Transverse colon (tissue), 4 donors: ENCODE measurements at regions not wholly inside any gene's neighbourhood (a gene's known extent, or its start where the extent isn't known, plus 50 kb on each side); places are given as distances from the start of the nearest gene placed in this dataset.
"Not testable (repeated sequence)": the region's sequence is repeated elsewhere in the genome, so short reads cannot be mapped to it uniquely, and the experiment has no call there.

Source experiments
- DNase-seq: peaks from one replicate; pipeline ENCODE4 v3.0.0-alpha.2; 2019
- H3K27ac ChIP-seq, 4 donors: fragments of 200-600 bp; sonication (generic); 2 replicates each; pipeline ENCODE4 v1.5.1; 2016 to 2018; ENCODE audit warnings: inconsistent platforms in 4 of 4
- H3K27me3 ChIP-seq: fragments of 200-600 bp; sonication (generic); 2 replicates; pipeline ENCODE4 v1.5.1; 2017; ENCODE audit warnings: inconsistent platforms
- H3K36me3 ChIP-seq, 4 donors: fragments of 200-600 bp; sonication (generic); 2 replicates each; pipeline ENCODE4 v1.5.1; 2017 to 2019; ENCODE audit warnings: inconsistent platforms in 4 of 4
- H3K4me1 ChIP-seq, 4 donors: fragments of 200-600 bp; sonication (generic); 2 replicates each; pipeline ENCODE4 v1.5.1; 2017 to 2020; ENCODE audit warnings: inconsistent platforms in 4 of 4
- H3K4me3 ChIP-seq, 4 donors: fragments of 200-600 bp; sonication (generic); 1 replicate in 1 of 4; 2 replicates in 3 of 4; pipeline versions ENCODE4 v1.5.1 to v1.6.1; 2017 to 2019; ENCODE audit warnings: inconsistent platforms in 4 of 4
- H3K9me3 ChIP-seq, 2 donors: fragments of 200-600 bp; sonication (generic); 2 replicates each; pipeline ENCODE4 v1.5.1; 2017 to 2019; ENCODE audit warnings: inconsistent platforms in 2 of 2
- CTCF ChIP-seq, 5 experiments: fragments of 200-600 bp in 3 of 5; fragments of 450-650 bp in 2 of 5; sonication (generic) in 3 of 5; IDR thresholded peaks; 1 replicate in 2 of 5; 2 replicates in 3 of 5; pipeline ENCODE4 v1.5.1; 2016 to 2017; ENCODE audit warnings: antibody characterized with exemption in 5 of 5, inconsistent platforms in 3 of 5, mild to moderate bottlenecking in 2 of 5, moderate library complexity in 1 of 5
- EP300 ChIP-seq: sonication (generic); formaldehyde crosslinking; IDR thresholded peaks from one replicate; pipeline ENCODE4 v1.6.1; 2017; ENCODE audit warnings: antibody characterized with exemption, low read depth
- POLR2A ChIP-seq: fragments of 450-650 bp; IDR thresholded peaks from one replicate; pipeline ENCODE4 v1.6.1; 2016; ENCODE audit warnings: antibody characterized with exemption, mild to moderate bottlenecking, moderate library complexity
- POLR2AphosphoS5 ChIP-seq, 3 donors: sonication (generic); formaldehyde crosslinking; IDR thresholded peaks; one replicate each; pipeline ENCODE4 v1.6.1; 2016; ENCODE audit warnings: antibody characterized with exemption in 3 of 3
- WGBS, 2 donors: methylation state at CpG; one replicate each; pipeline ENCODE4 v1.1.5; 2018; ENCODE audit warnings: low coverage in 1 of 2; 5-methylcytosine and 5-hydroxymethylcytosine counted together
- in situ Hi-C, 4 donors: fragments of 200-750 bp; cut with MboI; loops; one replicate each; pipeline versions ENCODE4 v1.15.0 to v1.15.1; 2017; ENCODE audit warnings: low sequenced_read_pairs in 3 of 4, low pct_ligation_motif_present in 1 of 4, low pct_unique_long_range_greater_than_20kb in 1 of 4
- intact Hi-C: fragments of 100-400 bp; cut with DNase I; formaldehyde crosslinking; loops from one replicate; pipeline ENCODE4 v1.15.1; 2023; ENCODE audit warnings: low total_unique reads

- no peaks in the 10 kb centered on the region for H3K27me3 ChIP-seq
- no peaks in the 10 kb centered on the region for H3K36me3 ChIP-seq
- intact Hi-C loops (no loop called here), in situ Hi-C loops (no loop called here)
- 91 to 100% methylated on average over 1 of the region's 1 CpG for WGBS, 2 donors
- no peak overlapping the region for H3K4me3 ChIP-seq
- DNase-seq: no peak
- no peak overlapping the region for H3K27ac ChIP-seq
- TF ChIP-seq POLR2A (no peak), CTCF (IDR thresholded peaks at IDR 0.05) (no peak), EP300 (no peak), POLR2AphosphoS5 (IDR thresholded peaks at IDR 0.05) (no peak)
- no peaks in the 10 kb centered on the region for H3K4me1 ChIP-seq
- no peaks in the 10 kb centered on the region for H3K9me3 ChIP-seq
Observed at GRCh38 chr5:58172946-58173345, 286.9 kb downstream of the PLK2 start.

- WGBS, 2 donors: 66 to 78% methylated on average over 3 of the region's 3 CpGs
- Histone ChIP-seq H3K4me3 (no peak overlapping the region), H3K27me3 (no peaks in the 10 kb centered on the region), H3K27ac (no peak overlapping the region), H3K4me1 (no peaks in the 10 kb centered on the region), H3K36me3 (no peaks in the 10 kb centered on the region), H3K9me3 (no peaks in the 10 kb centered on the region)
- intact Hi-C loops (no loop called here), in situ Hi-C loops (no loop called here)
- no peak for DNase-seq
- TF ChIP-seq POLR2AphosphoS5 (IDR thresholded peaks at IDR 0.05): no peak
- no peak for TF ChIP-seq CTCF (IDR thresholded peaks at IDR 0.05)
- no peak for TF ChIP-seq EP300
- TF ChIP-seq POLR2A: no peak
Observed at GRCh38 chr5:58165152-58165551, 294.7 kb downstream of the PLK2 start.

- in situ Hi-C loops: not testable (repeated sequence)
Observed at GRCh38 chr5:58161889-58162288, 298.0 kb downstream of the PLK2 start.

GRCh38 chr5:58156973-58157701 is 302.7 kb downstream of the PLK2 start:
- Histone ChIP-seq H3K9me3 (no peaks in the 10 kb centered on the region), H3K27ac (no peak overlapping the region), H3K27me3 (no peaks in the 10 kb centered on the region), H3K4me1 (no peaks in the 10 kb centered on the region), H3K36me3 (no peaks in the 10 kb centered on the region), H3K4me3 (no peak overlapping the region)
- in situ Hi-C loops: no loop called here
- no peak for DNase-seq
- WGBS, 2 donors: 54 to 56% methylated on average over 8 of the region's 8 CpGs
- intact Hi-C loops: no loop called here
- TF ChIP-seq EP300 (no peak), POLR2A (no peak)

More at GRCh38 chr5:58161889-58162288, 298.0 kb downstream of the PLK2 start:
- H3K36me3 ChIP-seq, H3K4me1 ChIP-seq, H3K4me3 ChIP-seq, H3K27ac ChIP-seq, intact Hi-C loops, H3K9me3 ChIP-seq, H3K27me3 ChIP-seq, DNase-seq: not testable (repeated sequence)
- WGBS, 2 donors: 62% methylated on average over 6 of the region's 6 CpGs; no CpG with 5 or more reads in 1 of the 2 donors

- Histone ChIP-seq H3K9me3 (no peaks in the 10 kb centered on the region), H3K4me1 (no peaks in the 10 kb centered on the region), H3K4me3 (no peak overlapping the region), H3K36me3 (no peaks in the 10 kb centered on the region), H3K27ac (no peak overlapping the region), H3K27me3 (no peaks in the 10 kb centered on the region)
- in situ Hi-C loops: no loop called here
- intact Hi-C loops: no loop called here
- TF ChIP-seq POLR2AphosphoS5 (IDR thresholded peaks at IDR 0.05) (no peak), EP300 (no peak), CTCF (IDR thresholded peaks at IDR 0.05) (no peak), POLR2A (no peak)
- DNase-seq: no peak
- WGBS, 2 donors: 71 to 85% methylated on average over 5 to 6 of the region's 6 CpGs
Observed at GRCh38 chr5:58156361-58156760, 303.5 kb downstream of the PLK2 start.
